GM21360 (cell line): ENCODE measurements at regions not wholly inside any gene's neighbourhood (a gene's known extent, or its start where the extent isn't known, plus 50 kb on each side); places are given as distances from the start of the nearest gene placed in this dataset.

ENCODE experiments used
- ATAC-seq: cut with Tn5 transposase; IDR thresholded peaks from one replicate; pipeline ENCODE4 v1.9.1; 2021; ENCODE audit warnings: mild to moderate bottlenecking, moderate library complexity; ENCODE audit not compliant: unreplicated experiment

DNA sequence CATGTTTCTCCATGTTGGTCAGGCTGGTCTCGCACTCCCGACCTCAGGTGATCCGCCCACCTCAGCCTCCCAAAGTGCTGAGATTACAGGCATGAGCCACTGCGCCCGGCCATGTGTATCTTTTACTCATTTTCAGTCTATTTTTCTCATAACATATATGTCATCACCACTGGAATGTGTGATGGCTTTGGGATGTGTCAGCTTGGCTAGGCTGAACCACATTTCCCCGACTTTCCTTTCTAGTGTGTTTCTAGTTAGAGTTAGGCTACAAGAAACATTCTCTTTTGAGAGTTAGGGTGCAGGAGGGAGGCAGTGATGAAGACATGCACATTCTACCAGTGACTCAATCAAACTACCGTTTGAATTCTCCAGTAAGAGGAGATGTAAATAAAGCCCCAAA is 444.9 kb upstream of the THBS1 start:
- ATAC-seq, result no peak

DNA sequence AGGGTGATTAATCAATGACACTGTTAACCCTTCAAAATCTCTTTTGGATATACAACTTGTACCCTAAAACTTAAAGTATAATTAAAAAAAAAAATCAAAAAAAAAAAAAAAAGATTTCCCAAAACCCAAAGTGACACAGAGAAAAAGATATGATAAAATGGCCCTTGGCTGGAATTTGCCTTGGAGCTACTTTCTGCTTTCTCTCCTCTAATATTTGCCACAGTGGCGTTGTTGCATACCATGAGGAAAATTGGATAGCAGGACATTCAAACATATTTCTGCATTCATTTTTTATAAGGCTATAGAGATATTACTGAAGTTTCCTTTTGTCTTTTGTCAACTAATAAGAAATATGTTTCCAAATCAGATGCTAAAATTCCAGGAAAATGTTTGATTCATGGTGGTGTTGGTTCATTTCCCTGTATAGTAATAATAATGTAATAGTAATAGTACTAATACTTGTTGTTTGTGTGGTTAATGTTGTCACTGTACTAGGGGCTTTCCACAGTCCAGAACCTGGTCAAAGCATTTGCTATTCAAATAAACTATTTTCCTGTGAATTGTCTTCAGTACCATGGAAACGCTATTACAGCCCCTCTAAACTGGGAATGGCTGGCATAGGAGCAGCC is 441.3 kb upstream of the THBS1 start:
- no peak for ATAC-seq

- ATAC-seq, result no peak
These were observed 440.7 kb upstream of the THBS1 start for GRCh38 chr15:39140060-39140604.

DNA sequence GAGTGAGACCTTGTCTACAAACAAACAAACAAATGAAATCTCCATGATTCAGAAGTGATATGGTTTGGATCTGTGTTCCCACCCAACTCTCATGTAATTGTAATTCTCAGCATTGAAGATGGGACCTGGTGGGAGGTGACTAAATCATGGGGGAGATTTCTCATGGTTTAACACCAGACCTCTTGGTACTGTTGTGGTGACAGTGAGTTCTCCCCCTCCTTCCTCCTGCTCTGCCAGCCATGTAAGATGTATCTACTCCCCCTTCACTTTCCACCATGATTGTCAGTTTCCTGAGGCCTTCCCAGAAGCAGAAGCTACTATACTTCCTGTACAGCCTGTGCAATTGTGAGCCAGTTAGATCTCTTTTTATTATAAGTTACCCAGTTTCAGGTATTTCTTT is 438.4 kb upstream of the THBS1 start:
- ATAC-seq, result no peak

DNA sequence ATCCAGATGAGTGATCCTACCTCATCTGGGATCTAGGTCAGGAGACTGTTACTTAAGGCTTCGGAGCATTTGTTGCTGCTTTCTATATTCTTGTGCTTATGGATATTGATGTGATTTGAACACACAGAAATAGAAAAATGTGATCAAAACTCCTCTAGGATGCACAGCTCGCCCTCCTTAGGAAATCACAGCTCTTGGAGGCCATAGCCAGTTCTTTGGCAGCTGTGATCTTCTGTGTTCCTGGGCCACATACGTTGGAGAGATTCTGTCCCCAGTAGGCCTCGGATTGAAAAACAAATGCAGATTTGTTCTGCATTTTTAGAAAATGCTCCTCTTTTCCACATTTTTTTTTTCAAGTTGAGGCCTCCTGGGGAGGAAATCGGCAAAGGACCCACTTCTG is 437.4 kb upstream of the THBS1 start:
- no peak for ATAC-seq

DNA sequence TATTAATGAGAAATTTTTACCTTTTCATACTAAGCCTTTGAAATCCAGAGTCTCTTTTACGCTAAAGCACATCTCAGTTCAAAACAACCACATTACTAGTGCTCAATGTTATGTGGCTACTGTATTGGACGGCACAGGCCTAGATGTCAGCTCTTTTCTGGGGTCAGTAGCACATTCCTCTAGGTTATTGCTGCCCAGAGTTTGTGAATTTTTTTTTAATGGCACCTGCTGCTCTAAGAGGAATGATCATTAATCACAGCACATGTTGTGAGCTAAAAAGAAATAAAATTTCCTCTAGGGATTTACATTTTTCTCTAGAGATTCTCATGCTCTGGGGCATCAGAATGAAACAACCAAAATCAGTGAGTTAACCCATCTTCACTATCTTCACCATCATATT is 436.8 kb upstream of the THBS1 start:
- no peak for ATAC-seq

GRCh38 chr15:39144613-39145499 is 436.0 kb upstream of the THBS1 start:
- ATAC-seq, result no peak

DNA sequence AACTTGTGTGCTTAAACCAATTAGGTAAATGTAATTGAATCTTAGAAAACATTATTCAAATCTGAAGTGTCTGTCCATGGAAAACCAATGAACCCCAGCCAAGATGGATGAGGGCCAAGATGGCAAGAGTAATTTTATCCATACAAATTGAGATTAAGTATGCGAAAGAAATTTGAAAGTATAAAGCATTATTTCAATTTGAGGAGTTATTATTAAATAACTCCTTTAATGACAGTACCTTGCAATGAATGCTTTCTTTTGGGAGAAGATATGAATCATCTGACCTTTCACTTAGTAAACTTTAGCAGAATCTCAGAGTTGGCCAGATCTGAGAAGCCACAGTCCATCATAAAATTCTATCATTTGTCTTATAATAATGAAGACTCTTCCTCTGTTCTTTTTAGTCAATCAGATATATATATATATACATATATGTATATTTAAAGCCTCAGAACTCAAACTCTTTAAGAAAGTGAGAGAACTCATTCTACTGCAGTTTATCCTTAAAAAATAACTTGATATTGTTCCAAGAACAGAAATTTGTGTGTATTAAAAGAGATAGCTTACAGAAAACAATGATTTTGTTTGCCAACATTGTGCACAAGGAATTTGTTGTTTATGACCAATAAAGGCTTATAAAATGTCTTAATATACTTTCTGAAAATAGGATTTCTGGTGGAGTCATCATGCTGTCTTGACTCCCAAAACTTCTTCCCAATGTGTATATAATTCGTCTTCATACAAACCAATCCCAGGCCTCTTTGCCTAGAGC is 434.8 kb upstream of the THBS1 start:
- no peak for ATAC-seq

DNA sequence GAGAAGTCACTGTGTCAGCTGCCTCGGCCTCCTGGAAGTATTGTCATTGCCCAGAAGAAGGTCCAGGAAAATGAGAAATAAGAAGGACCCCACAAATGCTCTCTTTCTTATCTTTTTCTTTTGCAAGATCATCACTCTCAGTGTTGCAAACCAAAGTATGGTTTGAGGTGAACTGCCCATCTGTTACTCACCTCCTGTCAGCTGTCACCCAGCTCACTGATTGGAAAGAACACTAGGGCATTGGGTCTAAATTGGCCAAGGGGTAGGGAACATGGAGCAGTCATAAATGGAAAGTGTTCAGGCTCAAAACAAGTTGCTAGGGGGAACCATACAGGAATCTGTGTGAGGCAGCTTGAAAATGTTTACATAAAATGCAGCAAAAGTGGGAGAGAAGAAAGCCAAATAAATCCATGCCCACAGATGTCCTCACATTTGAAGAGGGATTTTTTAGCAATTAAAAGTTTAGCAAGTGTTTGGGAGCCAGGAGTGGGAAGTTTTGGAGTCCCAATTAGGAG is 431.2 kb upstream of the THBS1 start:
- ATAC-seq, result no peak

DNA sequence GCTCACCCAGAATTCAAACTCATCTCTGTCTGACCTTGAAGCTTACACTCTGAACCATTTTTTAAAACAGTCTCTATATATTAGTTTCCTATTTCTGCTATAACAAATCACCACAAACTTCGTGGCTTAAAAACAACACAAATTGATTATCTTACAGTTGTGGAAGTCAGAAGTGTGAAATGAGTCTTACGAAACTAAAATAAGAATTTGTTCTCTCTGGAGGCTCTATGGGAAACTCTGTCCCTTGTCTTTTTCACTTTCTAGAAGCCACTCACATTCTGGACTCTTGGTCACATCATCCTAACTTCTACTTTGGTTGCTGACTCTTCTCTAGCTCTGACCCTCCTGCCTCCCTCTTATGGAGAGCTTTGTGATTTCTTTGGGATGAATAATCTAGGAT is 429.3 kb upstream of the THBS1 start:
- no peak for ATAC-seq

- ATAC-seq, result no peak
These were observed 427.7 kb upstream of the THBS1 start for GRCh38 chr15:39153058-39153714.

- ATAC-seq, result no peak
These were observed 427.2 kb upstream of the THBS1 start for GRCh38 chr15:39153716-39154115.

GRCh38 chr15:39154227-39154638 is 426.6 kb upstream of the THBS1 start:
- ATAC-seq, result no peak

- no peak for ATAC-seq
These were observed 426.1 kb upstream of the THBS1 start for GRCh38 chr15:39154776-39155175.

GRCh38 chr15:39156166-39156565 is 424.7 kb upstream of the THBS1 start:
- no peak for ATAC-seq

DNA sequence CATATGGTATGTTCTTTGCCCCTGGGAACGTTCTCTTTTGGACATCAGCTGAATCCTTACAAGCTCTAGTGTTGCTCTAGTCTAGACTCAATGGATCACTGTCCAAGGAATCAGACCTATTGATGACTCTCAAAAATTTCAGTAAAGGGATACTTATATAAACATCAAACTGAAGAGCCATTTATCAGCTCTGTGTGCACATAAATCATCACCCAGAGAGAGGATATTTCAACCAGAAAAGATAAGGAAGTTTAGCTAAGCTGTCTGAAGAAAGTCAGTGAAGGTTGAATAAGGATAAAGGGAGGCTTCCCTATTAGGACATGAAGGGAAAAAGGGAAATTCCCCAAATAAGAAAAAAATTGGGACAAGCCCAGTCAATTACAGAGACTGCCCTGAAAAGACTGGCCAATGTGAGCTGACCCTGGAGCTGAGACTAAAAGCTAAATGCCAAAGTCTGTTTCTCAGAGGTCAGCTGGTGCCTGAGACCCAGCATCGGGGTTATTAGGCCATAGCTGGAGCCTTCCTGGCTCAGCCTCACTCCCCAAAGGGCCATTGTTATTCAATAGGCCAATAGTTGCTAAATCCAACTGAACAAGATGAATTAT is 424.1 kb upstream of the THBS1 start:
- ATAC-seq, result no peak

DNA sequence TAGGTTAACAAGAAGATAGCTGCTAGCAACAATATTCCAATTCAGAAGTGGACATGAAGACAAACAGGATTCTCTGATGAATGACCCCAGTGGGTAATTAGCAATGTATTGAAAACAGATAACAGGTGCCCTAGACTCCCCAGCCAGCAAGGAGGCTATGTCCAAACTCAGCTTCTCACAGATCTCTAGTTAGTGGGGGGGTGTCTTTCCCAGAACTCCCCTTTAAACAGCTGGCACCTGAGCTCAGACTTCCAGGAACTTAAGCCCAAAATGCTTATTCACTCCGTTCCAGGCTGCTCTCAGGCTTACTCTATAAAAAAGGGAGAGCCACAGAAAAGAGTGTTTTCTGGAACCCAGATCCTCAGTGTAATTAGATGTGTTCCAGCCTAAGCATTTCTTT is 423.0 kb upstream of the THBS1 start:
- no peak for ATAC-seq

- ATAC-seq, result no peak
These were observed 421.0 kb upstream of the THBS1 start for GRCh38 chr15:39159833-39160232.

- ATAC-seq, result no peak
These were observed 419.8 kb upstream of the THBS1 start for GRCh38 chr15:39161096-39161495.

- no peak for ATAC-seq
These were observed 415.7 kb upstream of the THBS1 start for GRCh38 chr15:39165020-39165706.
